ENCODE measurements at regions not wholly inside any gene's neighbourhood (a gene's known extent, or its start where the extent isn't known, plus 50 kb on each side); places are given as distances from the start of the nearest gene placed in this dataset.

GRCh38 chr14:27318774-27319420 is 721.1 kb upstream of the NOVA1 start:
- TF ChIP-seq CTCF (IDR thresholded peaks at IDR 0.05; ENCODE audit: borderline replicate concordance, extremely low read depth, low read length, poor library complexity, severe bottlenecking) (no peak), EZH2 (IDR thresholded peaks at IDR 0.05; ENCODE audit: borderline replicate concordance, low read depth, low read length, severe bottlenecking) (no peak)
